ENCODE measurements at regions not wholly inside any gene's neighbourhood (a gene's known extent, or its start where the extent isn't known, plus 50 kb on each side); places are given as distances from the start of the nearest gene placed in this dataset.

GRCh38 chr18:24710474-24710873, 250.0 kb downstream of the HRH4 start:
- Mint-ChIP-seq H3K4me3 (ENCODE audit: unreplicated experiment) (no peak overlapping the region), H3K27me3 (ENCODE audit: low read depth) (peaks cover 2% of the 10 kb centered on the region), H3K27ac (ENCODE audit: unreplicated experiment) (no peak overlapping the region), H3K4me1 (ENCODE audit: low read depth) (peaks cover 6% of the 10 kb centered on the region), H3K9me3 (ENCODE audit: low read depth) (no peaks in the 10 kb centered on the region), H3K36me3 (ENCODE audit: low read depth) (no peaks in the 10 kb centered on the region)
- TF ChIP-seq CTCF (IDR thresholded peaks at IDR 0.05): no peak
- no peak for DNase-seq (ENCODE audit: low spot score)

- Mint-ChIP-seq H3K36me3 (ENCODE audit: low read depth) (peaks cover 4% of the 10 kb centered on the region), H3K9me3 (ENCODE audit: low read depth) (peaks cover 7% of the 10 kb centered on the region), H3K27me3 (ENCODE audit: low read depth) (peaks cover 18% of the 10 kb centered on the region), H3K4me1 (ENCODE audit: low read depth) (no peaks in the 10 kb centered on the region), H3K4me3 (ENCODE audit: unreplicated experiment) (no peak overlapping the region), H3K27ac (ENCODE audit: unreplicated experiment) (no peak overlapping the region)
- TF ChIP-seq CTCF (IDR thresholded peaks at IDR 0.05): no peak
- DNase-seq (ENCODE audit: low spot score): no peak
Measured at GRCh38 chr18:24719791-24720190, 259.4 kb downstream of the HRH4 start.

- no peak for TF ChIP-seq CTCF (IDR thresholded peaks at IDR 0.05)
- peaks cover 3% of the 10 kb centered on the region for H3K4me1 Mint-ChIP-seq (ENCODE audit: low read depth)
- peaks cover 4% of the 10 kb centered on the region for H3K36me3 Mint-ChIP-seq (ENCODE audit: low read depth)
- no peak overlapping the region for H3K27ac Mint-ChIP-seq (ENCODE audit: unreplicated experiment)
- DNase-seq (ENCODE audit: low spot score): no peak
- no peak overlapping the region for H3K4me3 Mint-ChIP-seq (ENCODE audit: unreplicated experiment)
- peaks cover 18% of the 10 kb centered on the region for H3K27me3 Mint-ChIP-seq (ENCODE audit: low read depth)
- peaks cover 7% of the 10 kb centered on the region for H3K9me3 Mint-ChIP-seq (ENCODE audit: low read depth)
Measured at GRCh38 chr18:24721388-24721787, 261.0 kb downstream of the HRH4 start.

- no peak for TF ChIP-seq CTCF (IDR thresholded peaks at IDR 0.05)
- DNase-seq (ENCODE audit: low spot score): no peak
- Mint-ChIP-seq H3K4me1 (ENCODE audit: low read depth) (peaks cover 8% of the 10 kb centered on the region), H3K27me3 (ENCODE audit: low read depth) (peaks cover 34% of the 10 kb centered on the region), H3K36me3 (ENCODE audit: low read depth) (peaks cover 3% of the 10 kb centered on the region), H3K9me3 (ENCODE audit: low read depth) (peaks cover 4% of the 10 kb centered on the region), H3K27ac (ENCODE audit: unreplicated experiment) (no peak overlapping the region), H3K4me3 (ENCODE audit: unreplicated experiment) (no peak overlapping the region)
Measured at GRCh38 chr18:24725644-24726415, 265.4 kb downstream of the HRH4 start.

GRCh38 chr18:24726727-24727492, 266.5 kb downstream of the HRH4 start:
- Mint-ChIP-seq H3K36me3 (ENCODE audit: low read depth) (no peaks in the 10 kb centered on the region), H3K27ac (ENCODE audit: unreplicated experiment) (no peak overlapping the region), H3K27me3 (ENCODE audit: low read depth) (peaks cover 30% of the 10 kb centered on the region), H3K4me1 (ENCODE audit: low read depth) (peaks cover 8% of the 10 kb centered on the region), H3K4me3 (ENCODE audit: unreplicated experiment) (no peak overlapping the region), H3K9me3 (ENCODE audit: low read depth) (no peaks in the 10 kb centered on the region)
- TF ChIP-seq CTCF (IDR thresholded peaks at IDR 0.05): peak; percentile 95
- DNase-seq (ENCODE audit: low spot score): no peak

Data from chondrocyte (in vitro differentiated cells).